ENCODE measurements at regions not wholly inside any gene's neighbourhood (a gene's known extent, or its start where the extent isn't known, plus 50 kb on each side); places are given as distances from the start of the nearest gene placed in this dataset.
"Not testable (repeated sequence)": the region's sequence is repeated elsewhere in the genome, so short reads cannot be mapped to it uniquely, and the experiment has no call there.

- H3K27ac ChIP-seq (ENCODE audit: low read depth, low read length, poor library complexity, severe bottlenecking): no peak overlapping the region
- DNase-seq (ENCODE audit: low spot score): no peak
- TF ChIP-seq, protein P1, sequence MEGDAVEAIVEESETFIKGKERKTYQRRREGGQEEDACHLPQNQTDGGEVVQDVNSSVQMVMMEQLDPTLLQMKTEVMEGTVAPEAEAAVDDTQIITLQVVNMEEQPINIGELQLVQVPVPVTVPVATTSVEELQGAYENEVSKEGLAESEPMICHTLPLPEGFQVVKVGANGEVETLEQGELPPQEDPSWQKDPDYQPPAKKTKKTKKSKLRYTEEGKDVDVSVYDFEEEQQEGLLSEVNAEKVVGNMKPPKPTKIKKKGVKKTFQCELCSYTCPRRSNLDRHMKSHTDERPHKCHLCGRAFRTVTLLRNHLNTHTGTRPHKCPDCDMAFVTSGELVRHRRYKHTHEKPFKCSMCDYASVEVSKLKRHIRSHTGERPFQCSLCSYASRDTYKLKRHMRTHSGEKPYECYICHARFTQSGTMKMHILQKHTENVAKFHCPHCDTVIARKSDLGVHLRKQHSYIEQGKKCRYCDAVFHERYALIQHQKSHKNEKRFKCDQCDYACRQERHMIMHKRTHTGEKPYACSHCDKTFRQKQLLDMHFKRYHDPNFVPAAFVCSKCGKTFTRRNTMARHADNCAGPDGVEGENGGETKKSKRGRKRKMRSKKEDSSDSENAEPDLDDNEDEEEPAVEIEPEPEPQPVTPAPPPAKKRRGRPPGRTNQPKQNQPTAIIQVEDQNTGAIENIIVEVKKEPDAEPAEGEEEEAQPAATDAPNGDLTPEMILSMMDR (conservative IDR thresholded peaks at IDR 0.05; ENCODE audit: low read length): no peak
- TF ChIP-seq EZH2phosphoT487 (IDR thresholded peaks at IDR 0.05; ENCODE audit: borderline replicate concordance, low read depth, low read length): no peak
- H3K36me3 ChIP-seq (ENCODE audit: insufficient read depth, low read length): no peaks in the 10 kb centered on the region
- ChIA-PET POLR2A (interaction anchor here (0.5 kb wide), 1 partner anchor 1051 kb away, joined by 3 read pairs; no protein-coding TSS in a partner anchor), CTCF (ENCODE audit: unreplicated experiment) (no interaction called here)
- no peaks in the 10 kb centered on the region for H3K4me1 ChIP-seq (ENCODE audit: insufficient read depth, low read length, poor library complexity, severe bottlenecking)
- H3K4me2 ChIP-seq (ENCODE audit: low read length): no peak overlapping the region
- H2AFZ ChIP-seq (ENCODE audit: low read length): no peak overlapping the region
- no peak overlapping the region for H3K4me3 ChIP-seq (ENCODE audit: low read depth, low read length, poor library complexity, severe bottlenecking)
- H3K9me2 ChIP-seq (ENCODE audit: insufficient read depth, low read length): no peaks in the 10 kb centered on the region
- BruUV-seq (replicated peaks): no TSS peak
- intact Hi-C loops (cut with micrococcal nuclease; ENCODE audit: unreplicated experiment): no loop called here
- peaks cover 4% of the 10 kb centered on the region; the same call in 1 of the 2 replicates for H3K9me3 ChIP-seq (ENCODE audit: low read length)
- H4K20me1 ChIP-seq (ENCODE audit: insufficient read depth, low read length): no peaks in the 10 kb centered on the region
- H3K79me2 ChIP-seq (ENCODE audit: insufficient read depth, low read depth, low read length): no peaks in the 10 kb centered on the region
Measured at GRCh38 chr5:28807195-28807729, 1768.9 kb upstream of the CDH9 start.

DNA sequence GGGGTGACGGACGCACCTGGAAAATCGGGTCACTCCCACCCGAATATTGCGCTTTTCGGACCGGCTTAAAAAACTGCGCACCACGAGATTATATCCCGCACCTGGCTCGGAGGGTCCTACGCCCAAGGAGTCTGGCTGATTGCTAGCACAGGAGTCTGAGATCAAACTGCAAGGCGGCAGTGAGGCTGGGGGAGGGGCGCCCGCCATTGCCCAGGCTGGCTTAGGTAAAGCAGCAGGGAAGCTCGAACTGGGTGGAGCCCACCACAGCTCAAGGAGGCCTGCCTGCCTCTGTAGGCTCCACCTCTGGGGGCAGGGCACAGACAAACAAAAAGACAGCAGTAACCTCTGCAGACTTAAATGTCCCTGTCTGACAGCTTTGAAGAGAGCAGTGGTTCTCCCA is 1760.6 kb upstream of the CDH9 start:
- H2AFZ ChIP-seq (ENCODE audit: low read length); H3K4me2 ChIP-seq (ENCODE audit: low read length); H4K20me1 ChIP-seq (ENCODE audit: insufficient read depth, low read length); POLR2A ChIA-PET; H3K9me3 ChIP-seq (ENCODE audit: low read length); H3K36me3 ChIP-seq (ENCODE audit: insufficient read depth, low read length); DNase-seq (ENCODE audit: low spot score); BruUV-seq (replicated peaks); H3K27ac ChIP-seq (ENCODE audit: low read depth, low read length, poor library complexity, severe bottlenecking); intact Hi-C loops (cut with micrococcal nuclease; ENCODE audit: unreplicated experiment); CTCF ChIA-PET (ENCODE audit: unreplicated experiment); H3K79me2 ChIP-seq (ENCODE audit: insufficient read depth, low read depth, low read length); H3K9me2 ChIP-seq (ENCODE audit: insufficient read depth, low read length); H3K4me1 ChIP-seq (ENCODE audit: insufficient read depth, low read length, poor library complexity, severe bottlenecking); H3K4me3 ChIP-seq (ENCODE audit: low read depth, low read length, poor library complexity, severe bottlenecking): not testable (repeated sequence)

GRCh38 chr5:28788954-28789353 is 1750.6 kb upstream of the CDH9 start:
- no peak overlapping the region for H3K4me2 ChIP-seq (ENCODE audit: low read length)
- H3K36me3 ChIP-seq (ENCODE audit: insufficient read depth, low read length): no peaks in the 10 kb centered on the region
- H3K4me1 ChIP-seq (ENCODE audit: insufficient read depth, low read length, poor library complexity, severe bottlenecking): no peaks in the 10 kb centered on the region
- ChIA-PET CTCF (ENCODE audit: unreplicated experiment) (no interaction called here), POLR2A (no interaction called here)
- no peaks in the 10 kb centered on the region for H4K20me1 ChIP-seq (ENCODE audit: insufficient read depth, low read length)
- H3K4me3 ChIP-seq (ENCODE audit: low read depth, low read length, poor library complexity, severe bottlenecking): no peak overlapping the region
- no peak for TF ChIP-seq EZH2phosphoT487 (IDR thresholded peaks at IDR 0.05; ENCODE audit: borderline replicate concordance, low read depth, low read length)
- TF ChIP-seq, protein P1 (conservative IDR thresholded peaks at IDR 0.05; ENCODE audit: low read length): no peak
- intact Hi-C loops (cut with micrococcal nuclease; ENCODE audit: unreplicated experiment): no loop called here
- DNase-seq (ENCODE audit: low spot score): no peak
- H3K79me2 ChIP-seq (ENCODE audit: insufficient read depth, low read depth, low read length): no peaks in the 10 kb centered on the region
- H3K27ac ChIP-seq (ENCODE audit: low read depth, low read length, poor library complexity, severe bottlenecking): no peak overlapping the region
- no TSS peak for BruUV-seq (replicated peaks)
- no peak overlapping the region for H2AFZ ChIP-seq (ENCODE audit: low read length)
- no peaks in the 10 kb centered on the region for H3K9me2 ChIP-seq (ENCODE audit: insufficient read depth, low read length)
- peaks cover 5% of the 10 kb centered on the region; the same call in 1 of the 2 replicates for H3K9me3 ChIP-seq (ENCODE audit: low read length)

Data from OCI-LY7 (cell line).